Fibroblast of lung (primary cell): ENCODE measurements at regions not wholly inside any gene's neighbourhood (a gene's known extent, or its start where the extent isn't known, plus 50 kb on each side); places are given as distances from the start of the nearest gene placed in this dataset.

Experiments used
- CTCF ChIP-seq, 2 donors: IDR thresholded peaks in 1 of 2; conservative IDR thresholded peaks in 1 of 2; 1 replicate in 1 of 2; 2 replicates in 1 of 2; pipeline ENCODE4 v1.5.1; 2011 to 2012; ENCODE audit warnings: low read length in 2 of 2, control low read depth in 1 of 2, inconsistent platforms in 1 of 2, low read depth in 1 of 2, mild to moderate bottlenecking in 1 of 2
- EZH2 ChIP-seq: IDR thresholded peaks from 2 replicates; pipeline ENCODE4 v1.5.1; 2012; ENCODE audit warnings: low read length, control low read depth, mild to moderate bottlenecking; ENCODE audit errors: missing control alignments

- TF ChIP-seq EZH2 (no peak), CTCF (conservative IDR thresholded peaks at IDR 0.05 in 1 of 2, IDR thresholded peaks at IDR 0.05 in 1 of 2; ENCODE audit: low read depth in 1 of 2, low read length in 2 of 2) (no peak)
Measured at GRCh38 chr22:49492741-49493251, 334.9 kb downstream of the BRD1 start.
